GM21360 (cell line): ENCODE measurements at regions not wholly inside any gene's neighbourhood (a gene's known extent, or its start where the extent isn't known, plus 50 kb on each side); places are given as distances from the start of the nearest gene placed in this dataset.

Experiments used
- ATAC-seq: cut with Tn5 transposase; IDR thresholded peaks from one replicate; pipeline ENCODE4 v1.9.1; 2021; ENCODE audit warnings: mild to moderate bottlenecking, moderate library complexity; ENCODE audit not compliant: unreplicated experiment

- ATAC-seq = no peak
These were observed 550.7 kb downstream of the TYW1 start for GRCh38 chr7:67547183-67547907.

- ATAC-seq = no peak
These were observed 552.5 kb downstream of the TYW1 start for GRCh38 chr7:67549126-67549525.

DNA sequence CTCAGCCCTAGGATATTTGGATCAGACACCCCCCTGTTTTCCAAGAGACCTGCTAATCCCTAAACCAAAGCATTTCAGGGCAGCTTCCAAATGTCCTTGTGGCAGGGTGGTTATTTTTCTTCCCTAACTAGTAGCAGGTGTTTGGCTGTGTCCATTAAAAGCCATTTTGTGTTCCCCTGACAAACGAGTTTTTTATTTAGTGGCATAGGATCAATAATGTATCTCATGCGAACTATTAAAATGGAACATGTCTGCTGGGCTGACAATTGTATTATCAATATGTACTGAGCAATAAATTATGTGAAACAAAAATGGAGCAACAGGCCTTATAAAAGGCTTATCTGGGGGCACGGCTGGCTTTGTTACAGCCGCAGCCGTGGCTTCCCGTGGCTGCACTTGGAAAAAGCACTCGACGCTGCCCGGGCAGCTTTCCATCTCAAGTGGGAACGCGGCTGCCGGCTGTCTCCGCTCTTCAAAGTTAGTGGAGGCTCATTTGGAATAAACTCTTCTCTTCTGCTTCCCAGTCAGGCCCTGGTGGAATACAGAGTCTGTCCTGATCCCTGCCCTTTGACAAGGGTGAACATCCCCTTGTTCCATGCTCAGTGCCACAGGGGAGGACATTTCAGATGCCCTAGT lies 554.3 kb downstream of the TYW1 start:
- no peak for ATAC-seq

GRCh38 chr7:67552738-67553137 lies 556.1 kb downstream of the TYW1 start:
- no peak for ATAC-seq

- no peak for ATAC-seq
These were observed 556.7 kb downstream of the TYW1 start for GRCh38 chr7:67553378-67553777.

DNA sequence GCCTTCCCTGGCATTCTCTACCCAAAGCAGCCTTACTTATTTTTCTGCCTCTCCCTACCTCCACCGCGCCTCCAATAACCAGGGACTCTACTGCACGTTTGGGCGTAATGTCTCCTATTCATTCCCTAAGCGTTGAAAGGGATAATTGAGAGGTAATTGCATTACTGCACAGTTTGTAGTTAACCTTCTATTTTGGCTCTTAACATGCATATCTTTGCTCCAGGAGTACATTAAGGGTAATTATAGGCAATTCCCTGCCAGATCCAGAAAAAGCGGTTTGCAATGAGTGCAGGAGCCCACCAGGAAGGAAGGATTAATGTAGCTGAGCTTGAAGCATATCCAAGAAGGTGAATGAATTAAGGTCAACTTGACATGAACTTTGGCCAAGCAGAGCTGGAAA lies 558.4 kb downstream of the TYW1 start:
- no peak for ATAC-seq

- ATAC-seq = no peak
These were observed 568.3 kb downstream of the TYW1 start for GRCh38 chr7:67564959-67565358.

- no peak for ATAC-seq
These were observed 569.5 kb downstream of the TYW1 start for GRCh38 chr7:67566101-67566500.

DNA sequence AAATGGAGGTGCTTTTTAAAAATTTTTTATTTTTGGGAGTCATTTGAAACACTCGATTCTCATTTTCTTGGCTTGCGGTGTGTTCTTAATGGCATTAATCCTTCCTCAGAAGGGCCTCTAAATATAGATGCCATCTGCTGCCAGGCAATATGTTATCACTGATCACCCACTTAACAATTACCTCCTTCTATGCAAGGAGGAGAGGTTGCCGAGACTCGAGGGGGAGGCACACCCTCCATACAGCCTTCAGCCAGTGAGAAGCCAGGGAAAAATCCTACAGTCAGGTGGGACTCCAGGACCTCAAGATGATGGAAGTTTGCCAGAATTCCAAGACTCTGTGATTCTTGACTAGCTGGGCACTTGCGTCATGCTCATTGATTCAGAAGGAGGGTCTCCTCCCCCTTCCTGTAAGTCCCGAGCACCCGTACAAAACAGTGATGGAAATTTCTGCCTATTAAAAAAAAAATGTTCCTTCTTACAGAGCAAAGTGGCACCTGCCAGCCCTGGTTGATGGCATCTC lies 574.5 kb downstream of the TYW1 start:
- ATAC-seq = no peak

DNA sequence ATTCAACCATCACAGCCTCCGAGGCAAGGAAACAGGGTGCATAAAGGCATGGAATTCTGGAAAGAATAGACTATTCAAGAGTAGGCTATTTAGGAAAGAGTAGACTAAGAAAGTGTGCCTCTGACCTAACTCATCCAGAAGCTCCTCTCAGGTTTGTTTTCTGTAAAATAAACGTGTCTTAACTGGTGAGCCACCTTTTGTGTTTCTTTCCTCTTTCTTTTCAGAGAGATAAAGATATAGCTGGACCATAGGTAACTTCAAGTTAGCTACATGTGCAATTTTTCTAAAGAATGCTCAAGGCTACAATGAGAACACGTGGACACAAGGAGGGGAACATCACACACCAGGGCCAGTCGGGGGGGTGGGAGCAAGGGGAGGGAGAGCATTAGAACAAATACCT lies 577.0 kb downstream of the TYW1 start:
- ATAC-seq = no peak

GRCh38 chr7:67588631-67589030 lies 592.0 kb downstream of the TYW1 start:
- ATAC-seq = no peak

- ATAC-seq = no peak
These were observed 592.5 kb downstream of the TYW1 start for GRCh38 chr7:67589183-67589582.

- ATAC-seq = no peak
These were observed 594.0 kb downstream of the TYW1 start for GRCh38 chr7:67590649-67591048.

- ATAC-seq = no peak
These were observed 597.2 kb downstream of the TYW1 start for GRCh38 chr7:67593794-67594193.

- ATAC-seq = no peak
These were observed 599.0 kb downstream of the TYW1 start for GRCh38 chr7:67595431-67596180.

DNA sequence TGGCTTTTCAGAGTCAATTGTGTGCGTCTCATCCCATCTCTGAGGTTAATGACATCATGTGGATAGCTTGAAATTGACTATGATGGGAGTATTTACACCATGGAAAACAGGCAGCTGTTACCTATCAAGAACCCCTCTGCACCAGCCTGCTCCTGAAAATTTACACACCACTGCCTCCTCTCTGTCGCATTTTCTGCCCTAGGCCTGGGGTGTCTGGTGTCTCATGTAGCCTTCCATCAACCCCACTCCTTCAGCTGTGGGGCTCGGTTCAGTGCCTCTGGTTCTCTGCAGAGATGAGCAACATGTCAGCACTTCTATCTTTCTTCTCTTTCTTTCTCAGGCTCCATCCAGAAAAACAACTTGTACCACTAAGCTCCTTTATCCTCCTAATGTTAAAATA lies 600.5 kb downstream of the TYW1 start:
- ATAC-seq = no peak

GRCh38 chr7:67598469-67598868 lies 601.8 kb downstream of the TYW1 start:
- no peak for ATAC-seq

GRCh38 chr7:67599331-67600062 lies 602.9 kb downstream of the TYW1 start:
- ATAC-seq = no peak

DNA sequence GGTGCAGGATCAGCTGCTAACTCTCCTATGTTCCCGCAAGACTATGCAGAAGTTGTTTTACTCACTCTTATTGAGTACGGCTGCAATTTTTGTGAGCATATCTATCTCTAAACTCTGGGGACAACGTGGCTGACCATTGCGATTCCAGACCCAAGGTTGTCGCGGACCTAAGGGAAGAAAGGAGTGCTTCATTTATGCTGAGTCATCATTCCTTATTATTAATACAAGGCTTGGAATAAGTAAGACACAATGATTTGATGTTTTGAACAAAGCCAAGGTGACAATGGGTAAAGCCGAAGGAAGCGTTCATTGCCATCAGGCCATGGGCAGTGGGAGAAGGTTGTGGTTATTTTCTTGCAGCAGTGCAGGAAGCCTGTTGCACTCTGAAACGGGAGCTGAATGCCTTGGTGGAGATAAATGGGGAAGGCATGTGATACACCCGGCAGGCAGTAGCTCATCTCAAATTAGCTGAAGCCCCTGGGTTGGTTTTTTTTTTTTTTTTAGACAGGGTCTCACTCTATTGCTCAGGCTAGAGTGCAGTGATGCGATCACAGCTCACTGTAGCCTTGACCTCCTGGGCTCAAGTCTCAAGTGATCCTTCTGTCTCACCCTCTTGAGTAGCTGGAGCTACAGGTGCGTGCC lies 605.7 kb downstream of the TYW1 start:
- no peak for ATAC-seq

DNA sequence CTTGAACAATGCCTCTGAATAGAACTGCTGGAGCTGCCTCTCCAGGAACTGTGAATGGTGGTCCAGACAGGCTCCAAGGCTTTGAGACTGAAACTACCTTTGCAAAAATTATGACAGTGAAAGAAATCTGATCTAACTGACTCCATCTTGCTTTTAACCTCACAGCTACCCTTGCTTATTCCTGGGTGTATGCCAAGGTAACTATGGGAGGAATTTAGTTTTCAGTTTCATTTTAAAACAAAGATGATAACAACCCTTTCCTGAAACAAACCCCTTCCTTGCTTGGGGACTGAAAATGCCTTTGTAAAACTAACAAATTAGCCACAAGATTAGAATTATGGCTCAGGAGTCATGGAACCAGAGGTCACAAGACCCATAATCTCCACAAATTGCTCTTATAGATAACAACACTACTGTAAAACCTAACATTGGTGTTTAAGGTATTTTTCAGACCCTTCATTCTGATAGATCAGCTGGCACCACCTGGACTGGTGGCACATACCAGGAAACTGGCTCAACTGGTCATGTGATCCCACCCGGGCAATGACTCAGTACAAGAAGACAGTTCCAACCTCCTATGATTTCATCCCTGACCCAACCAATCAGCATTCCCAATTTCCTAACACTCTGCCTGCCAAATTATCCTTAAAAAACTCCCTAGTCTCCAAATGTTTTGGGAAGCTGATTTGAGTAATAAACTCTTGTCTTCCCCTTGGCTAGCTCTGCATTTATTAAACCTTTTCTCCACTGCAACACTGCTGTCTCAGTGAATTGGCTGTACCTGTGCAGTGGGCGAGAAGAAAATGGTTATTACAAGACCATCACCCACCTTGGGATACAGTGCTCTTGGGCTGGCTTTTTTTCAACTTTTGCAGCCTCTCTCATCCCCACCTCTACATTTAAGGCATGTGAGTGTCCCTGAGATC lies 608.1 kb downstream of the TYW1 start:
- no peak for ATAC-seq
